GM12878 (cell line): ENCODE measurements at regions not wholly inside any gene's neighbourhood (a gene's known extent, or its start where the extent isn't known, plus 50 kb on each side); places are given as distances from the start of the nearest gene placed in this dataset.

ENCODE experiments used
- ATF2 ChIP-seq: IDR thresholded peaks from 2 replicates; pipeline ENCODE4 v1.6.1; 2012; ENCODE audit warnings: low read length, inconsistent platforms
- BCL3 ChIP-seq: IDR thresholded peaks from 2 replicates; pipeline ENCODE4 v1.6.1; 2011; ENCODE audit warnings: borderline replicate concordance, low read depth, mild to moderate bottlenecking, moderate library complexity, low read length; ENCODE audit not compliant: insufficient read depth, poor library complexity, severe bottlenecking
- BHLHE40 ChIP-seq, 2 experiments: fragments of 450-650 bp in 1 of 2; IDR thresholded peaks; 2 replicates each; pipeline ENCODE4 v1.6.1; 2011 to 2017; ENCODE audit warnings: low read depth in 2 of 2, borderline replicate concordance in 1 of 2, improper control_type of control experiment in 1 of 2, low read length in 1 of 2, mild to moderate bottlenecking in 1 of 2
- CTCF ChIP-seq, 3 experiments: IDR thresholded peaks in 2 of 3; conservative IDR thresholded peaks in 1 of 3; 2 replicates each; pipeline ENCODE4 v1.5.1; 2011; ENCODE audit warnings: low read depth in 3 of 3, low read length in 3 of 3, mild to moderate bottlenecking in 3 of 3, control low read depth in 2 of 3, moderate library complexity in 2 of 3, inconsistent platforms in 1 of 3, mixed read lengths in 1 of 3; ENCODE audit not compliant: control insufficient read depth in 2 of 3, insufficient read depth in 1 of 3; ENCODE audit errors: extremely low read depth in 1 of 3
- ELK1 ChIP-seq: IDR thresholded peaks from 2 replicates; pipeline ENCODE4 v1.6.1; 2012; ENCODE audit warnings: low read depth, low read length, improper control_type of control experiment
- EP300 ChIP-seq, 2 experiments: fragments of 150-350 bp in 1 of 2; IDR thresholded peaks; 2 replicates each; pipeline ENCODE4 v1.6.1; 2011 to 2012; ENCODE audit warnings: low read depth in 2 of 2, low read length in 2 of 2, borderline replicate concordance in 1 of 2, improper control_type of control experiment in 1 of 2, inconsistent platforms in 1 of 2; ENCODE audit not compliant: control insufficient read depth in 1 of 2
- HDGF ChIP-seq: fragments of 450-650 bp; IDR thresholded peaks from 2 replicates; pipeline ENCODE4 v1.6.1; 2016; ENCODE audit warnings: antibody characterized with exemption
- NFYB ChIP-seq: IDR thresholded peaks from 2 replicates; pipeline ENCODE4 v1.6.1; 2011; ENCODE audit warnings: low read depth, mild to moderate bottlenecking, low read length, improper control_type of control experiment, moderate library complexity; ENCODE audit not compliant: insufficient read depth
- NR2C2 ChIP-seq: IDR thresholded peaks from 2 replicates; pipeline ENCODE4 v1.6.1; 2011; ENCODE audit warnings: borderline replicate concordance, low read depth; ENCODE audit not compliant: control insufficient read depth, insufficient read length
- POLR2A ChIP-seq: IDR thresholded peaks from 2 replicates; pipeline ENCODE4 v1.6.1; 2011; ENCODE audit warnings: low read depth, mild to moderate bottlenecking, low read length
- POLR2AphosphoS5 ChIP-seq: IDR thresholded peaks from 2 replicates; pipeline ENCODE4 v1.6.1; 2011; ENCODE audit warnings: mild to moderate bottlenecking, low read length, inconsistent platforms
- TBL1XR1 ChIP-seq: IDR thresholded peaks from 2 replicates; pipeline ENCODE4 v1.6.1; 2012; ENCODE audit warnings: low read depth, low read length, improper control_type of control experiment
- ZBED1 ChIP-seq: IDR thresholded peaks from 2 replicates; pipeline ENCODE4 v1.6.1; 2016; ENCODE audit warnings: borderline replicate concordance

- TF ChIP-seq TBL1XR1 (no peak), HDGF (no peak), ATF2 (no peak), NFYB (no peak), POLR2A (no peak), CTCF (IDR thresholded peaks at IDR 0.05 in 2 of 3, conservative IDR thresholded peaks at IDR 0.05 in 1 of 3; ENCODE audit: control insufficient read depth in 2 of 3, extremely low read depth in 1 of 3, insufficient read depth in 1 of 3, low read depth in 3 of 3, low read length in 3 of 3) (no peak), ZBED1 (no peak), POLR2AphosphoS5 (no peak), BHLHE40 (IDR thresholded peaks at IDR 0.05; ENCODE audit: borderline replicate concordance in 1 of 2, low read depth in 2 of 2, low read length in 1 of 2) (no peak), BCL3 (no peak), ELK1 (no peak), EP300 (IDR thresholded peaks at IDR 0.05; ENCODE audit: borderline replicate concordance in 1 of 2, control insufficient read depth in 1 of 2, low read depth in 2 of 2, low read length in 2 of 2) (no peak), NR2C2 (no peak)
These were observed 229.2 kb upstream of the NWD2 start for GRCh38 chr4:37015391-37015790.
